Stomach (tissue), 8 donors: ENCODE measurements at regions not wholly inside any gene's neighbourhood (a gene's known extent, or its start where the extent isn't known, plus 50 kb on each side); places are given as distances from the start of the nearest gene placed in this dataset.

Experiments
- DNase-seq, 2 donors: peaks; one replicate each; pipeline versions ENCODE4 v3.0.0 to v3.0.0-alpha.2; 2013 to 2019
- H3K27ac ChIP-seq, 5 donors: fragments of 200-600 bp in 4 of 5; sonication (generic) in 4 of 5; one replicate each; pipeline ENCODE4 v1.5.1; 2013 to 2019; ENCODE audit warnings: mild to moderate bottlenecking in 1 of 5, moderate library complexity in 1 of 5
- H3K27me3 ChIP-seq, 3 donors: fragments of 200-600 bp; sonication (generic); one replicate each; pipeline ENCODE4 v1.5.1; 2017 to 2019; ENCODE audit warnings: mixed run types in 1 of 3
- H3K36me3 ChIP-seq, 4 donors: fragments of 200-600 bp; sonication (generic); 1 replicate in 3 of 4; 2 replicates in 1 of 4; pipeline ENCODE4 v1.5.1; 2016 to 2019
- H3K4me1 ChIP-seq, 4 donors: fragments of 200-600 bp; sonication (generic); one replicate each; pipeline ENCODE4 v1.5.1; 2016 to 2019
- H3K4me3 ChIP-seq, 4 donors: fragments of 200-600 bp; sonication (generic) in 3 of 4; one replicate each; pipeline ENCODE4 v1.5.1; 2016 to 2019; ENCODE audit warnings: mild to moderate bottlenecking in 1 of 4
- H3K9me3 ChIP-seq, 4 donors: fragments of 200-600 bp; sonication (generic); one replicate each; pipeline ENCODE4 v1.5.1; 2016 to 2019
- CTCF ChIP-seq, 7 experiments: fragments of 450-650 bp in 4 of 7; fragments of 200-600 bp in 3 of 7; sonication (generic) in 3 of 7; IDR thresholded peaks; one replicate each; pipeline ENCODE4 v1.5.1; 2016 to 2019; ENCODE audit warnings: antibody characterized with exemption in 7 of 7, control low read depth in 2 of 7, mild to moderate bottlenecking in 1 of 7
- EP300 ChIP-seq: sonication (generic); formaldehyde crosslinking; IDR thresholded peaks from one replicate; pipeline ENCODE4 v1.6.1; 2017; ENCODE audit warnings: antibody characterized with exemption
- POLR2A ChIP-seq, 4 donors: fragments of 450-650 bp; IDR thresholded peaks; one replicate each; pipeline ENCODE4 v1.6.1; 2016; ENCODE audit warnings: antibody characterized with exemption in 4 of 4, control low read depth in 2 of 4, mild to moderate bottlenecking in 1 of 4, moderate library complexity in 1 of 4
- POLR2AphosphoS5 ChIP-seq, 3 donors: sonication (generic); formaldehyde crosslinking; IDR thresholded peaks; one replicate each; pipeline ENCODE4 v1.6.1; 2016; ENCODE audit warnings: antibody characterized with exemption in 3 of 3
- WGBS, 5 donors: extraction: QIAGEN DNeasy Blood & Tissue Kit in 3 of 5; methylation state at CpG; one replicate each; pipeline versions ENCODE4 v1.1.5 to v1.1.7; 2013 to 2018; 5-methylcytosine and 5-hydroxymethylcytosine counted together
- intact Hi-C: fragments of 100-400 bp; cut with DNase I; formaldehyde crosslinking; loops from one replicate; pipeline ENCODE4 v1.15.1; 2023; ENCODE audit warnings: low total_unique reads
- donor health status: healthy with polysubstance abuse.
- donor health status: Bipolar disorder and iron deficiency.
- donor health status: healthy.

- no peak for DNase-seq
- H3K9me3 ChIP-seq: no peaks in the 10 kb centered on the region
- H3K4me3 ChIP-seq: no peak overlapping the region
- no peaks in the 10 kb centered on the region for H3K4me1 ChIP-seq
- intact Hi-C loops: no loop called here
- WGBS, 5 donors: 88 to 100% (median 97%) methylated on average over 1 of the region's 1 CpG
- H3K36me3 ChIP-seq: no peaks in the 10 kb centered on the region
- no peak overlapping the region for H3K27ac ChIP-seq
- no peaks in the 10 kb centered on the region for H3K27me3 ChIP-seq
- TF ChIP-seq POLR2AphosphoS5 (IDR thresholded peaks at IDR 0.05) (no peak), EP300 (no peak), POLR2A (IDR thresholded peaks at IDR 0.05) (no peak), CTCF (IDR thresholded peaks at IDR 0.05) (no peak)
These were observed 163.9 kb downstream of the LYPLAL1 start for GRCh38 chr1:219337588-219337987.

GRCh38 chr1:219333626-219334025, 159.9 kb downstream of the LYPLAL1 start:
- TF ChIP-seq EP300 (no peak), CTCF (IDR thresholded peaks at IDR 0.05) (no peak), POLR2AphosphoS5 (IDR thresholded peaks at IDR 0.05) (no peak), POLR2A (IDR thresholded peaks at IDR 0.05) (no peak)
- Histone ChIP-seq H3K4me1 (no peaks in the 10 kb centered on the region), H3K4me3 (no peak overlapping the region), H3K9me3 (no peaks in the 10 kb centered on the region), H3K27ac (no peak overlapping the region), H3K27me3 (no peaks in the 10 kb centered on the region), H3K36me3 (no peaks in the 10 kb centered on the region)
- no peak for DNase-seq
- WGBS, 5 donors: 67 to 90% (median 84%) methylated on average over 1 of the region's 1 CpG
- intact Hi-C loops: no loop called here

GRCh38 chr1:219331424-219331823, 157.7 kb downstream of the LYPLAL1 start:
- no peaks in the 10 kb centered on the region for H3K36me3 ChIP-seq

GRCh38 chr1:219330669-219331068, 157.0 kb downstream of the LYPLAL1 start:
- H3K27ac ChIP-seq: no peak overlapping the region
- no peaks in the 10 kb centered on the region for H3K9me3 ChIP-seq
- no peaks in the 10 kb centered on the region for H3K4me1 ChIP-seq
- 40 to 94% (median 77%) methylated on average over 2 of the region's 2 CpGs for WGBS, 5 donors
- H3K4me3 ChIP-seq: no peak overlapping the region
- H3K36me3 ChIP-seq: no peaks in the 10 kb centered on the region
- TF ChIP-seq EP300 (no peak), POLR2AphosphoS5 (IDR thresholded peaks at IDR 0.05) (no peak), POLR2A (IDR thresholded peaks at IDR 0.05) (no peak), CTCF (IDR thresholded peaks at IDR 0.05) (no peak)
- intact Hi-C loops: no loop called here
- no peak for DNase-seq
- H3K27me3 ChIP-seq: no peaks in the 10 kb centered on the region

More at GRCh38 chr1:219331424-219331823, 157.7 kb downstream of the LYPLAL1 start:
- 76 to 81% (median 78%) methylated on average over 5 of the region's 5 CpGs for WGBS, 5 donors
- no peak overlapping the region for H3K27ac ChIP-seq
- H3K9me3 ChIP-seq: no peaks in the 10 kb centered on the region
- DNase-seq: no peak
- H3K27me3 ChIP-seq: no peaks in the 10 kb centered on the region
- intact Hi-C loops: no loop called here
- H3K4me3 ChIP-seq: no peak overlapping the region
- TF ChIP-seq EP300 (no peak), CTCF (IDR thresholded peaks at IDR 0.05) (no peak), POLR2AphosphoS5 (IDR thresholded peaks at IDR 0.05) (no peak), POLR2A (IDR thresholded peaks at IDR 0.05) (no peak)
- no peaks in the 10 kb centered on the region for H3K4me1 ChIP-seq
